GM10266 (cell line): ENCODE measurements at regions not wholly inside any gene's neighbourhood (a gene's known extent, or its start where the extent isn't known, plus 50 kb on each side); places are given as distances from the start of the nearest gene placed in this dataset.

Experiments used
- DNase-seq: peaks from one replicate; pipeline ENCODE4 v3.0.0; 2012; ENCODE audit errors: extremely low spot score
- TF ChIP-seq, protein P1 (sequence below): IDR thresholded peaks from 2 replicates; pipeline ENCODE4 v1.5.1; 2012; ENCODE audit warnings: mild to moderate bottlenecking, low read depth; ENCODE audit not compliant: control insufficient read depth, insufficient read depth; ENCODE audit errors: missing control alignments

- no peak for DNase-seq
- TF ChIP-seq, protein P1, sequence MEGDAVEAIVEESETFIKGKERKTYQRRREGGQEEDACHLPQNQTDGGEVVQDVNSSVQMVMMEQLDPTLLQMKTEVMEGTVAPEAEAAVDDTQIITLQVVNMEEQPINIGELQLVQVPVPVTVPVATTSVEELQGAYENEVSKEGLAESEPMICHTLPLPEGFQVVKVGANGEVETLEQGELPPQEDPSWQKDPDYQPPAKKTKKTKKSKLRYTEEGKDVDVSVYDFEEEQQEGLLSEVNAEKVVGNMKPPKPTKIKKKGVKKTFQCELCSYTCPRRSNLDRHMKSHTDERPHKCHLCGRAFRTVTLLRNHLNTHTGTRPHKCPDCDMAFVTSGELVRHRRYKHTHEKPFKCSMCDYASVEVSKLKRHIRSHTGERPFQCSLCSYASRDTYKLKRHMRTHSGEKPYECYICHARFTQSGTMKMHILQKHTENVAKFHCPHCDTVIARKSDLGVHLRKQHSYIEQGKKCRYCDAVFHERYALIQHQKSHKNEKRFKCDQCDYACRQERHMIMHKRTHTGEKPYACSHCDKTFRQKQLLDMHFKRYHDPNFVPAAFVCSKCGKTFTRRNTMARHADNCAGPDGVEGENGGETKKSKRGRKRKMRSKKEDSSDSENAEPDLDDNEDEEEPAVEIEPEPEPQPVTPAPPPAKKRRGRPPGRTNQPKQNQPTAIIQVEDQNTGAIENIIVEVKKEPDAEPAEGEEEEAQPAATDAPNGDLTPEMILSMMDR: no peak
These were observed 1166.8 kb downstream of the ADGRL3 start for GRCh38 chr4:62366939-62367338.

- TF ChIP-seq, protein P1: no peak
- DNase-seq: no peak
These were observed 1160.0 kb downstream of the ADGRL3 start for GRCh38 chr4:62360156-62360545.

DNA sequence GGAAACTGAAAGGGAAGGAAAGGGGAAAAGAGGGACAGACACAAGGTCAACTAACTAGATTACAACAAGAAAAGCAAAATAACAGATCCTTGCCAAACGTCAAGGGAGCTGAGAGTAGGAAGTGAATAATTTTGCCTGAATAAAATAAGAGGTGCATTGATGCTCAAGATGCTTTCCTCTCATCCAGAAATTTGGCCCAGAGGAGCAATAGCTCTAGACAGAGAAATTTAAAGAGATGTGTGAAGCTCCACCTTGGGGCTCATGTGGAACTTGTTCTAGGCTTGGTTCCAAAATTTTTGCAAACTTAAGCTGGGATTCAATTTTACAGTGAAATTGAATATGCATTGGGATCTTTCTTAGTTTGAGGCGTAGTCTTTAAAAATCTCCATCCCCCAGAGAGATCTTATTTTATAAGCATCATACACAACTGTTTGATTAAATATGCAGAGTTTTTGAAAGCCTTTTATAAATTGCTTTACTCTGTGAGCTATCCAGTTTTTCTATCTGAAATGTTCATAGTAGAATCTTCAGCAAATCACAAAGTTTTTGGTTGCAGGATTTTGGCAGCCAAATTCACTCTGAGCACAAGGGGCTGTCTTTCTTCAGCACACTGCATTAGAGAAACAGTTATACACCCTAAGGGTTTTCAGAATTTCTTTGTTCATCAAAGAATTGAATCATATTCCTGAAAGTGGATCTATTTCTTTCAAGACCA lies 1159.5 kb downstream of the ADGRL3 start:
- TF ChIP-seq, protein P1: no peak
- DNase-seq: no peak

GRCh38 chr4:62344915-62345314 lies 1144.8 kb downstream of the ADGRL3 start:
- TF ChIP-seq, protein P1: no peak

GRCh38 chr4:62344474-62344873 lies 1144.3 kb downstream of the ADGRL3 start:
- DNase-seq: no peak
- TF ChIP-seq, protein P1: no peak

More at GRCh38 chr4:62344915-62345314, 1144.8 kb downstream of the ADGRL3 start:
- DNase-seq: no peak

DNA sequence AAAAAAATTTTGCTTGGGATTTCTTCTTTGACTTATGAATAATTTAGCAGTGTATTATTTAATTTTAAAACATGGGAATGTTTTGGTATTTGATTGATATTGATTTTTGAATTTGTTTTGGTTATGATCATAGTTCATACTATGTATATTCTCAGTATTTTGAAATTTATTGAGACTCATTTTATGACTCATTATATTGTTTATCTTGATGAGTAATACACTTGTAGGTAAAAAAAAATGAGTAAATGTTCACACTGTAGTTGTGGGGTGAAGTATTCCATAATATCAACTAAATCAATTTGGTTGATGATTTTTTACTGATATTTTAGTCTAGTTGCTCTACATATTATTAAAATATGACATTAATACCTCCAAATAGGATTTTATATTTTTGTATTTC lies 1142.2 kb downstream of the ADGRL3 start:
- TF ChIP-seq, protein P1: no peak
- no peak for DNase-seq

DNA sequence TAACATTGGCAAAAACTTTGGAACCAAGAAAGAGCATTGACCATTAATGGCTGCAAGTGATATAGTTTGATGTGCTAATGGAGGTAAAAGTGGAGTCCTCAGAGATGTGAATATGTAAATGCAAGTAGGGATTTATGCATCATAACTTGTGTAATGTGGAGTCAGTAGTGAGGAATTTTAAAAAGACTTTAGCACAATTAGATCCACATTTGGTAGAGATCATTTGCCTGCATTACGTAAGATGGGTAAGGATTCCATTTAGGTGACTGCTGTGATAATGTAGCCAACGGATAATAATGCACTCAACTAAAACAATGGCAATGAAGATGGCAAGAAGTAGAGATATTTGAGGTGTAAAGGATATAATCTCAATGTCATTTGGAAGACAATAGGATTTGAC lies 1128.4 kb downstream of the ADGRL3 start:
- TF ChIP-seq, protein P1: no peak
- no peak for DNase-seq
